Testis (tissue), 2 donors: ENCODE measurements at regions not wholly inside any gene's neighbourhood (a gene's known extent, or its start where the extent isn't known, plus 50 kb on each side); places are given as distances from the start of the nearest gene placed in this dataset.

Source experiments
- CTCF ChIP-seq, 3 experiments: fragments of 450-650 bp in 2 of 3; fragments of 200-600 bp in 1 of 3; sonication (generic) in 1 of 3; IDR thresholded peaks; one replicate each; pipeline ENCODE4 v1.5.1; 2016 to 2019; ENCODE audit warnings: antibody characterized with exemption in 3 of 3, mild to moderate bottlenecking in 2 of 3, moderate library complexity in 1 of 3
- POLR2A ChIP-seq: fragments of 450-650 bp; IDR thresholded peaks from one replicate; pipeline ENCODE4 v1.6.1; 2017; ENCODE audit warnings: antibody characterized with exemption, mild to moderate bottlenecking, moderate library complexity

DNA sequence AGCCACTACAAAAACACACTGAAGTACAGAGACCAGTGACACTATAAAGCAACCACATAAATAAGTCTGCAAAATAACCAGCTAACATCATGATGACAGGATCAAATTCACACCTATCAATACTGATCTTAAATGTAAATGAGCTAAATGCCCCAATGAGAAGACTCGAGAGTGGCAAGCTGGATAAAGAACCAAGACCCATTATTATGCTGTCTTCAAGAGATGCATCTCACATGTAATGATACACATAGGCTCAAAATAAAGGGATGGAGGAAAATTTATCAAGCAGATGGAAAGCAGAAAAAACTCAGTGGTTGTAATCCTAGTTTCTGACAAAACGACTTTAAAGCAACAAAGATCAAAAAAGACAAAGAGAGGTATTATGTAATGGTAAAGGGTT is 138.1 kb upstream of the PLN start:
- no peak for TF ChIP-seq CTCF (IDR thresholded peaks at IDR 0.05)
- TF ChIP-seq POLR2A: no peak
